B cell (primary cell): ENCODE measurements at regions not wholly inside any gene's neighbourhood (a gene's known extent, or its start where the extent isn't known, plus 50 kb on each side); places are given as distances from the start of the nearest gene placed in this dataset.

Experiments used
- ATAC-seq: fragments of 200-7000 bp; cut with Tn5 transposase; one replicate; pipeline ENCODE4 v1.10.0; 2021; ENCODE audit warnings: low read depth, mild to moderate bottlenecking, moderate number of reproducible peaks, moderate library complexity
- CTCF ChIA-PET: fragments of 350-600 bp; sonication (Branson Sonifier 250); formaldehyde crosslinking; loops from one replicate; lab custom pipeline; 2021; ENCODE audit warnings: antibody characterized with exemption, inconsistent platforms; lab: Charles Lee
- POLR2A ChIA-PET: fragments of 350-600 bp; sonication (Branson Sonifier 250); formaldehyde crosslinking; loops from one replicate; lab custom pipeline; 2021; ENCODE audit warnings: antibody characterized with exemption; lab: Charles Lee
- DNase-seq: peaks from one replicate; pipeline ENCODE4 v3.0.0; 2013
- H2AFZ ChIP-seq: 2 replicates; pipeline ENCODE4 v1.6.1; 2012; ENCODE audit warnings: mild to moderate bottlenecking, low read depth, low read length; ENCODE audit not compliant: insufficient read depth, poor library complexity, severe bottlenecking
- H3K27ac ChIP-seq, 2 donors: 1 replicate in 1 of 2; 2 replicates in 1 of 2; pipeline ENCODE4 v1.5.1; 2012 to 2013; ENCODE audit warnings: low read length in 2 of 2, mild to moderate bottlenecking in 2 of 2, moderate library complexity in 1 of 2
- H3K27me3 ChIP-seq, 4 experiments: fragments of 200-600 bp in 1 of 4; sonication (generic) in 1 of 4; replicated peaks in 1 of 4; 1 replicate in 2 of 4; 2 replicates in 2 of 4; pipeline versions ENCODE4 v1.6.1 to v1.7.0; 2013 to 2016; ENCODE audit warnings: low read length in 3 of 4, mild to moderate bottlenecking in 2 of 4, mixed read lengths in 1 of 4, moderate library complexity in 1 of 4; ENCODE audit not compliant: insufficient read depth in 4 of 4, control insufficient read depth in 3 of 4; ENCODE audit errors: control extremely low read depth in 1 of 4
- H3K36me3 ChIP-seq, 2 experiments: replicated peaks in 1 of 2; 1 replicate in 1 of 2; 2 replicates in 1 of 2; pipeline versions ENCODE4 v1.6.1 to v1.7.1; 2013; ENCODE audit warnings: low read length in 1 of 2; ENCODE audit not compliant: insufficient read depth in 2 of 2, control insufficient read depth in 1 of 2; ENCODE audit errors: control extremely low read depth in 1 of 2, extremely low read depth in 1 of 2
- H3K4me1 ChIP-seq, 2 donors: fragments of 200-600 bp in 1 of 2; sonication (generic) in 1 of 2; 1 replicate in 1 of 2; 2 replicates in 1 of 2; pipeline versions ENCODE4 v1.5.1 to v1.6.1; 2013 to 2017; ENCODE audit warnings: low read length in 2 of 2; ENCODE audit not compliant: control insufficient read depth in 2 of 2, insufficient read depth in 2 of 2
- H3K4me2 ChIP-seq: replicated peaks from 2 replicates; pipeline ENCODE3; 2012; ENCODE audit warnings: mild to moderate bottlenecking, low read depth, low read length; ENCODE audit not compliant: poor library complexity, severe bottlenecking
- H3K4me3 ChIP-seq, 5 experiments: fragments of 200-600 bp in 1 of 5; sonication (generic) in 1 of 5; 1 replicate in 3 of 5; 2 replicates in 2 of 5; pipeline versions ENCODE4 v1.5.1 to v1.7.0; 2011 to 2016; ENCODE audit warnings: low read length in 4 of 5, mild to moderate bottlenecking in 4 of 5, low read depth in 2 of 5, control low read depth in 1 of 5, moderate library complexity in 1 of 5; ENCODE audit not compliant: insufficient read depth in 1 of 5; ENCODE audit errors: control extremely low read depth in 1 of 5, extremely low read depth in 1 of 5
- H3K79me2 ChIP-seq: fragments of 200-600 bp; sonication (generic); one replicate; pipeline ENCODE4 v1.6.0; 2016; ENCODE audit warnings: low read length; ENCODE audit not compliant: control insufficient read depth, insufficient read depth
- H3K9ac ChIP-seq: fragments of 200-600 bp; sonication (generic); 2 replicates; pipeline ENCODE4 v1.6.1; 2017; ENCODE audit warnings: mild to moderate bottlenecking, low read length, moderate library complexity
- H3K9me3 ChIP-seq, 3 donors: one replicate each; pipeline versions ENCODE4 v1.6.1 to v1.7.1; 2013; ENCODE audit warnings: low read length in 2 of 3; ENCODE audit not compliant: control insufficient read depth in 2 of 3, insufficient read depth in 1 of 3; ENCODE audit errors: control extremely low read depth in 1 of 3
- H4K20me1 ChIP-seq: 2 replicates; pipeline ENCODE4 v1.6.0; 2012; ENCODE audit warnings: mild to moderate bottlenecking, low read length; ENCODE audit not compliant: insufficient read depth, control insufficient read depth, poor library complexity, severe bottlenecking
- H3K27ac Mint-ChIP-seq: one replicate; pipeline ENCODE4 v1.8.0; 2021; ENCODE audit warnings: mixed read lengths
- H3K27me3 Mint-ChIP-seq: one replicate; pipeline ENCODE4 v1.8.0; 2021; ENCODE audit warnings: mixed read lengths
- H3K4me1 Mint-ChIP-seq: one replicate; pipeline ENCODE4 v1.8.0; 2021; ENCODE audit warnings: mixed read lengths
- H3K4me3 Mint-ChIP-seq: one replicate; pipeline ENCODE4 v1.8.0; 2021; ENCODE audit warnings: mixed read lengths
- H3K9me3 Mint-ChIP-seq: one replicate; pipeline ENCODE4 v1.8.0; 2022; ENCODE audit warnings: mixed read lengths; ENCODE audit not compliant: insufficient read depth
- EZH2 ChIP-seq: IDR thresholded peaks from 2 replicates; pipeline ENCODE4 v1.6.1; 2012; ENCODE audit warnings: borderline replicate concordance, low read depth, mild to moderate bottlenecking, moderate library complexity, low read length; ENCODE audit not compliant: insufficient read depth, poor library complexity, severe bottlenecking
- whole genome bisulfite sequencing: methylation state at CpG from one replicate; pipeline ENCODE4 v1.1.5; 2013; ENCODE audit warnings: missing lambda C conversion rate; ENCODE audit not compliant: insufficient coverage; 5-methylcytosine and 5-hydroxymethylcytosine counted together
- intact Hi-C: fragments of 100-400 bp; cut with micrococcal nuclease; formaldehyde crosslinking; loops from one replicate; pipeline ENCODE4 v1.10.0; 2022
- TF ChIP-seq, protein P1 (sequence below): fragments of 200-600 bp; IDR thresholded peaks from one replicate; pipeline ENCODE4 v1.8.0; 2022; ENCODE audit warnings: antibody characterized with exemption, mild to moderate bottlenecking

DNA sequence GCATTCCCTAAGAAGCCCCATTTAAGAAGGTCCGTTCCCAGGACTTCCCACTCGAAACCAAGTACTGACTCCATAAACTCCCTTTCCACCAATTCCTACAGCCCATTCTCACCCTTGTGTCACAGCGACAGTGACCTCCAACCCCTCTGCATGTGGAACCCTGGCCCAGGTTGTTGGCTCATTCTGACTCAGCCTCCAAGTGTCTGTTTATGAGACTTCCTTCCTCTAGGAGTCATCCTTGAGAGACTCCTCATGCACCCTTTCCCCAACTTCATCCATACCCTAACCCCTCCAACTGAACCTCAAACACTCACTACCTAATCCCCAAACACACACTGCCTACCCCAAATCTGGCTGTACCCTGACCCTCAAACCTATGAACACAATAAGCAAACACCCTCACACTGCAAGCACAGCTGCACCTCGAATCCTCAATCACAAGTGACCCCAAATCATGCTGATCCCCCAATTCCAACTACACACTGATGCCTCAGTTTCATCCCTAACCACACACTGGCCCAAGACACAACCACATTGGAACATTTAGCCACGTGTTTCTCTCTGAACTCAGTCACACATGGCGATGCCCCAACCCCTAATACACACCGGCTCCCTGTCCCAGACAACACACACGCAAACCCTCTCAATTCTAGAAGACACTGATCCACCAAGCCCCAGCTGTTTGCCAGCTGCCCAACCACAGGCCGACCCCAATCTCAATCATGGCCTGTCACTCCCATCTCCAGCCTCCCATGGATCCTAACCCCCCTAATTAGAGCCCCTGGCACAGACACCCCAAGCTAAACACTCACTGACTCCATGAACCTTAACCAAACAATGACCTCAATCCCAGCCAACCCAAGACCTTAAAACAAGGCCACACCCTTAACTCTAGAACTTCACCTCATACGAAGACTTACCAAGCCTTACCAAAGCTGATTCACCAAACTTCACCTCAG is 219.6 kb downstream of the CYP26B1 start:
- Histone ChIP-seq H3K79me2 (no peaks in the 10 kb centered on the region), H3K9ac (no peak overlapping the region), H3K27ac (no peak overlapping the region), H3K9me3 (peaks cover 0 to 2% (median 0%) of the 10 kb centered on the region in 3 donors), H3K36me3 (no peaks in the 10 kb centered on the region), H3K4me2 (no peak overlapping the region), H3K27me3 (no peaks in the 10 kb centered on the region), H3K4me1 (no peaks in the 10 kb centered on the region), H4K20me1 (no peaks in the 10 kb centered on the region), H3K4me3 (no peak overlapping the region), H2AFZ (no peak overlapping the region)
- ATAC-seq, result no peak
- intact Hi-C loops, result loop anchor here (10.0 kb wide), 1 partner anchor 1247 kb away; no protein-coding TSS in a partner anchor
- H3K27me3 Mint-ChIP-seq, result no peaks in the 10 kb centered on the region
- ChIA-PET POLR2A (no interaction called here), CTCF (interaction anchor here (1.1 kb wide), 1 partner anchor 222 kb away, joined by 3 read pairs; no protein-coding TSS in a partner anchor)
- no peaks in the 10 kb centered on the region for H3K9me3 Mint-ChIP-seq
- H3K4me3 Mint-ChIP-seq, result no peak overlapping the region
- 90% methylated on average over 10 of the region's 10 CpGs for WGBS
- no peaks in the 10 kb centered on the region for H3K4me1 Mint-ChIP-seq
- TF ChIP-seq EZH2, result no peak
- TF ChIP-seq, protein P1, sequence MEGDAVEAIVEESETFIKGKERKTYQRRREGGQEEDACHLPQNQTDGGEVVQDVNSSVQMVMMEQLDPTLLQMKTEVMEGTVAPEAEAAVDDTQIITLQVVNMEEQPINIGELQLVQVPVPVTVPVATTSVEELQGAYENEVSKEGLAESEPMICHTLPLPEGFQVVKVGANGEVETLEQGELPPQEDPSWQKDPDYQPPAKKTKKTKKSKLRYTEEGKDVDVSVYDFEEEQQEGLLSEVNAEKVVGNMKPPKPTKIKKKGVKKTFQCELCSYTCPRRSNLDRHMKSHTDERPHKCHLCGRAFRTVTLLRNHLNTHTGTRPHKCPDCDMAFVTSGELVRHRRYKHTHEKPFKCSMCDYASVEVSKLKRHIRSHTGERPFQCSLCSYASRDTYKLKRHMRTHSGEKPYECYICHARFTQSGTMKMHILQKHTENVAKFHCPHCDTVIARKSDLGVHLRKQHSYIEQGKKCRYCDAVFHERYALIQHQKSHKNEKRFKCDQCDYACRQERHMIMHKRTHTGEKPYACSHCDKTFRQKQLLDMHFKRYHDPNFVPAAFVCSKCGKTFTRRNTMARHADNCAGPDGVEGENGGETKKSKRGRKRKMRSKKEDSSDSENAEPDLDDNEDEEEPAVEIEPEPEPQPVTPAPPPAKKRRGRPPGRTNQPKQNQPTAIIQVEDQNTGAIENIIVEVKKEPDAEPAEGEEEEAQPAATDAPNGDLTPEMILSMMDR, result no peak
- H3K27ac Mint-ChIP-seq, result no peak overlapping the region
- no peak for DNase-seq
